Tibial artery (tissue), 4 donors: ENCODE measurements at regions not wholly inside any gene's neighbourhood (a gene's known extent, or its start where the extent isn't known, plus 50 kb on each side); places are given as distances from the start of the nearest gene placed in this dataset.

Source experiments
- DNase-seq, 2 donors: peaks; one replicate each; pipeline ENCODE4 v3.0.0-alpha.2; 2019
- H3K27ac ChIP-seq, 2 donors: fragments of 200-600 bp; sonication (generic) in 1 of 2; 1 replicate in 1 of 2; 2 replicates in 1 of 2; pipeline ENCODE4 v1.5.1; 2018 to 2019; ENCODE audit warnings: mild to moderate bottlenecking in 1 of 2
- H3K27me3 ChIP-seq, 2 donors: fragments of 200-600 bp; sonication (generic) in 1 of 2; one replicate each; pipeline versions ENCODE4 v1.5.1 to v1.6.0; 2016 to 2019
- H3K36me3 ChIP-seq, 3 donors: fragments of 200-600 bp; sonication (generic) in 2 of 3; one replicate each; pipeline ENCODE4 v1.5.1; 2016 to 2019; ENCODE audit warnings: mild to moderate bottlenecking in 2 of 3
- H3K4me1 ChIP-seq, 4 donors: fragments of 200-600 bp; sonication (generic) in 2 of 4; 1 replicate in 3 of 4; 2 replicates in 1 of 4; pipeline ENCODE4 v1.5.1; 2016 to 2019
- H3K4me3 ChIP-seq, 2 donors: fragments of 200-600 bp; sonication (generic) in 1 of 2; 1 replicate in 1 of 2; 2 replicates in 1 of 2; pipeline ENCODE4 v1.5.1; 2018 to 2019; ENCODE audit warnings: mild to moderate bottlenecking in 2 of 2
- H3K9me3 ChIP-seq, 3 donors: fragments of 200-600 bp; sonication (generic) in 1 of 3; one replicate each; pipeline ENCODE4 v1.5.1; 2016 to 2019
- CTCF ChIP-seq, 2 experiments: fragments of 200-600 bp in 1 of 2; fragments of 450-650 bp in 1 of 2; IDR thresholded peaks; one replicate each; pipeline ENCODE4 v1.5.1; 2017 to 2019; ENCODE audit warnings: antibody characterized with exemption in 2 of 2, mild to moderate bottlenecking in 1 of 2, moderate library complexity in 1 of 2
- intact Hi-C: fragments of 100-400 bp; cut with DNase I; formaldehyde crosslinking; loops from one replicate; pipeline ENCODE4 v1.15.0; 2023; ENCODE audit warnings: low total_unique reads

GRCh38 chr5:169357291-169357690 is 56.4 kb upstream of the SLIT3 start:
- no peak for DNase-seq
- no peak for TF ChIP-seq CTCF (IDR thresholded peaks at IDR 0.05)
- intact Hi-C loops, result no loop called here
- H3K27ac ChIP-seq, result no peak overlapping the region
- no peaks in the 10 kb centered on the region for H3K36me3 ChIP-seq
- no peaks in the 10 kb centered on the region for H3K4me1 ChIP-seq
- H3K4me3 ChIP-seq, result no peak overlapping the region
- H3K27me3 ChIP-seq, result no peaks in the 10 kb centered on the region
- no peaks in the 10 kb centered on the region for H3K9me3 ChIP-seq

- Histone ChIP-seq H3K9me3 (no peaks in the 10 kb centered on the region), H3K27ac (no peak overlapping the region), H3K36me3 (no peaks in the 10 kb centered on the region), H3K4me3 (no peak overlapping the region), H3K27me3 (no peaks in the 10 kb centered on the region), H3K4me1 (no peaks in the 10 kb centered on the region)
- intact Hi-C loops, result no loop called here
- TF ChIP-seq CTCF (IDR thresholded peaks at IDR 0.05), result no peak
- DNase-seq, result no peak
These were observed 55.9 kb upstream of the SLIT3 start for GRCh38 chr5:169356811-169357210.

GRCh38 chr5:169356181-169356580 is 55.2 kb upstream of the SLIT3 start:
- Histone ChIP-seq H3K27me3 (no peaks in the 10 kb centered on the region), H3K9me3 (no peaks in the 10 kb centered on the region), H3K4me3 (no peak overlapping the region), H3K4me1 (peaks cover 0 to 5% (median 3%) of the 10 kb centered on the region in 4 donors), H3K36me3 (no peaks in the 10 kb centered on the region), H3K27ac (no peak overlapping the region)
- no peak for TF ChIP-seq CTCF (IDR thresholded peaks at IDR 0.05)
- intact Hi-C loops, result no loop called here
- no peak for DNase-seq

- Histone ChIP-seq H3K4me3 (no peak overlapping the region), H3K27ac (no peak overlapping the region), H3K36me3 (no peaks in the 10 kb centered on the region), H3K27me3 (no peaks in the 10 kb centered on the region), H3K9me3 (no peaks in the 10 kb centered on the region), H3K4me1 (peaks cover 0 to 18% (median 14%) of the 10 kb centered on the region in 4 donors)
- no peak for DNase-seq
- intact Hi-C loops, result no loop called here
- TF ChIP-seq CTCF (IDR thresholded peaks at IDR 0.05), result no peak
These were observed 54.0 kb upstream of the SLIT3 start for GRCh38 chr5:169354921-169355320.

- no peak for DNase-seq
- Histone ChIP-seq H3K9me3 (no peaks in the 10 kb centered on the region), H3K4me3 (no peak overlapping the region), H3K4me1 (peaks cover 0 to 23% (median 14%) of the 10 kb centered on the region in 4 donors), H3K36me3 (no peaks in the 10 kb centered on the region), H3K27me3 (no peaks in the 10 kb centered on the region), H3K27ac (no peak overlapping the region)
- intact Hi-C loops, result no loop called here
- TF ChIP-seq CTCF (IDR thresholded peaks at IDR 0.05), result no peak
These were observed 53.3 kb upstream of the SLIT3 start for GRCh38 chr5:169354263-169354662.

- no peak for TF ChIP-seq CTCF (IDR thresholded peaks at IDR 0.05)
- H3K27me3 ChIP-seq, result no peaks in the 10 kb centered on the region
- DNase-seq, result no peak
- H3K27ac ChIP-seq, result no peak overlapping the region
- H3K4me1 ChIP-seq, result peaks cover 0 to 23% (median 14%) of the 10 kb centered on the region in 4 donors
- H3K4me3 ChIP-seq, result no peak overlapping the region
- no peaks in the 10 kb centered on the region for H3K9me3 ChIP-seq
- intact Hi-C loops, result no loop called here
- H3K36me3 ChIP-seq, result no peaks in the 10 kb centered on the region
These were observed 52.0 kb upstream of the SLIT3 start for GRCh38 chr5:169352901-169353300.
